ENCODE measurements at regions not wholly inside any gene's neighbourhood (a gene's known extent, or its start where the extent isn't known, plus 50 kb on each side); places are given as distances from the start of the nearest gene placed in this dataset.

GRCh38 chr4:13299343-13299742 is 184.8 kb downstream of the RAB28 start:
- H2AFZ ChIP-seq (ENCODE audit: insufficient read depth, low read depth, low read length, poor library complexity, severe bottlenecking) = no peak overlapping the region
- H3K4me3 ChIP-seq (replicated peaks in 1 of 3; ENCODE audit: low read depth in 2 of 3, low read length in 3 of 3) = no peak overlapping the region
- no peaks in the 10 kb centered on the region for H3K36me3 ChIP-seq (replicated peaks in 1 of 2; ENCODE audit: control insufficient read depth in 1 of 2, insufficient read depth in 2 of 2, low read length in 2 of 2)
- Mint-ChIP-seq H3K27ac (no peak overlapping the region), H3K9me3 (peaks cover 17 to 40% (median 29%) of the 10 kb centered on the region in 7 donors), H3K4me3 (no peak overlapping the region), H3K27me3 (ENCODE audit: low read depth in 3 of 3) (peaks cover 0 to 2% (median 0%) of the 10 kb centered on the region in 3 donors), H3K36me3 (no peaks in the 10 kb centered on the region), H3K4me1 (no peaks in the 10 kb centered on the region)
- no peak overlapping the region for H3K4me2 ChIP-seq (replicated peaks; ENCODE audit: extremely low read depth, low read length, poor library complexity, severe bottlenecking)
- H3K27me3 ChIP-seq (ENCODE audit: control insufficient read depth in 2 of 2, insufficient read depth in 2 of 2, low read length in 2 of 2) = no peaks in the 10 kb centered on the region
- no peak for DNase-seq
- 91% methylated on average over 1 of the region's 2 CpGs for WGBS (ENCODE audit: insufficient coverage)
- peaks cover 35 to 42% of the 10 kb centered on the region in 2 donors for H3K9me3 ChIP-seq (replicated peaks in 1 of 2; ENCODE audit: control insufficient read depth in 1 of 2, insufficient read depth in 1 of 2, low read length in 2 of 2)
- H3K27ac ChIP-seq (ENCODE audit: low read depth in 1 of 2, low read length in 2 of 2) = no peak overlapping the region
- no peak for TF ChIP-seq CTCF (IDR thresholded peaks at IDR 0.05)
- intact Hi-C loops (cut with micrococcal nuclease) = no loop called here
- no peaks in the 10 kb centered on the region for H3K79me2 ChIP-seq (ENCODE audit: insufficient read depth, low read length)
- H4K20me1 ChIP-seq (ENCODE audit: insufficient read depth, low read length) = no peaks in the 10 kb centered on the region
- H3K9ac ChIP-seq (ENCODE audit: insufficient read depth, low read length, poor library complexity, severe bottlenecking) = no peak overlapping the region
- H3K4me1 ChIP-seq (ENCODE audit: control insufficient read depth in 1 of 2, insufficient read depth in 2 of 2, low read length in 2 of 2) = no peaks in the 10 kb centered on the region

- no peaks in the 10 kb centered on the region for H4K20me1 ChIP-seq (ENCODE audit: insufficient read depth, low read length)
- intact Hi-C loops (cut with micrococcal nuclease) = no loop called here
- H3K9ac ChIP-seq (ENCODE audit: insufficient read depth, low read length, poor library complexity, severe bottlenecking) = no peak overlapping the region
- H2AFZ ChIP-seq (ENCODE audit: insufficient read depth, low read depth, low read length, poor library complexity, severe bottlenecking) = no peak overlapping the region
- Mint-ChIP-seq H3K4me3 (no peak overlapping the region), H3K27me3 (ENCODE audit: low read depth in 3 of 3) (peaks cover 0 to 2% (median 0%) of the 10 kb centered on the region in 3 donors), H3K4me1 (no peaks in the 10 kb centered on the region), H3K36me3 (no peaks in the 10 kb centered on the region), H3K27ac (no peak overlapping the region), H3K9me3 (peaks cover 16 to 38% (median 28%) of the 10 kb centered on the region in 7 donors)
- no peak overlapping the region for H3K4me3 ChIP-seq (replicated peaks in 1 of 3; ENCODE audit: low read depth in 2 of 3, low read length in 3 of 3)
- H3K4me2 ChIP-seq (replicated peaks; ENCODE audit: extremely low read depth, low read length, poor library complexity, severe bottlenecking) = no peak overlapping the region
- H3K27me3 ChIP-seq (ENCODE audit: control insufficient read depth in 2 of 2, insufficient read depth in 2 of 2, low read length in 2 of 2) = no peaks in the 10 kb centered on the region
- no peak for TF ChIP-seq CTCF (IDR thresholded peaks at IDR 0.05)
- no peaks in the 10 kb centered on the region for H3K4me1 ChIP-seq (ENCODE audit: control insufficient read depth in 1 of 2, insufficient read depth in 2 of 2, low read length in 2 of 2)
- 98% methylated on average over 13 of the region's 15 CpGs for WGBS (ENCODE audit: insufficient coverage)
- no peaks in the 10 kb centered on the region for H3K36me3 ChIP-seq (replicated peaks in 1 of 2; ENCODE audit: control insufficient read depth in 1 of 2, insufficient read depth in 2 of 2, low read length in 2 of 2)
- no peaks in the 10 kb centered on the region for H3K79me2 ChIP-seq (ENCODE audit: insufficient read depth, low read length)
- no peak overlapping the region for H3K27ac ChIP-seq (ENCODE audit: low read depth in 1 of 2, low read length in 2 of 2)
- DNase-seq = no peak
- peaks cover 35 to 42% of the 10 kb centered on the region in 2 donors for H3K9me3 ChIP-seq (replicated peaks in 1 of 2; ENCODE audit: control insufficient read depth in 1 of 2, insufficient read depth in 1 of 2, low read length in 2 of 2)
Observed at GRCh38 chr4:13298655-13299054, 185.5 kb downstream of the RAB28 start.
